A549 (cell line): ENCODE measurements at regions not wholly inside any gene's neighbourhood (a gene's known extent, or its start where the extent isn't known, plus 50 kb on each side); places are given as distances from the start of the nearest gene placed in this dataset.

Experiments
- ATAC-seq, 2 experiments: fragments of 200-7000 bp in 1 of 2; fragments of >200 bp in 1 of 2; cut with Nextera tagmentation in 1 of 2; cut with Tn5 transposase in 1 of 2; 3 replicates each; pipeline versions ENCODE4 v1.8.0 to v1.9.1; 2018 to 2020; ENCODE audit warnings: mild to moderate bottlenecking in 1 of 2, moderate library complexity in 1 of 2
- CTCF ChIA-PET: fragments of 300-600 bp; sonication (Branson Sonifier 250); formaldehyde crosslinking; extraction: SDS; loops from one replicate; lab custom pipeline; 2021; ENCODE audit warnings: antibody characterized with exemption, inconsistent platforms; lab: Yijun Ruan, JAX
- POLR2A ChIA-PET: fragments of 350-600 bp; formaldehyde crosslinking; extraction: SDS; loops from one replicate; lab custom pipeline; 2021; ENCODE audit warnings: antibody characterized with exemption, inconsistent platforms; lab: Yijun Ruan, JAX
- DNase-seq, 2 experiments: peaks; one replicate each; pipeline versions ENCODE4 v3.0.0 to v3.0.0-alpha.2; 2011 to 2016; ENCODE audit warnings: low read depth in 1 of 2, low spot score in 1 of 2
- FAIRE-seq: peaks from 2 replicates; lab custom pipeline; 2011; peaks lifted over from hg19 to GRCh38; lab: Jason Lieb, UNC
- H3K27ac ChIP-seq, 2 experiments: fragments of >200 bp; sonication (Bioruptor Twin); formaldehyde crosslinking; 3 replicates each; pipeline ENCODE4 v1.5.1; 2016 to 2017
- H3K4me1 ChIP-seq: fragments of >200 bp; sonication (Bioruptor Twin); formaldehyde crosslinking; 3 replicates; pipeline ENCODE4 v1.6.1; 2016
- H3K4me2 ChIP-seq: fragments of >200 bp; sonication (Bioruptor Twin); formaldehyde crosslinking; 3 replicates; pipeline ENCODE4 v1.6.1; 2016
- H3K4me3 ChIP-seq: fragments of >200 bp; sonication (Bioruptor Twin); formaldehyde crosslinking; 3 replicates; pipeline ENCODE4 v1.5.1; 2016
- H3K9me3 ChIP-seq: fragments of >200 bp; sonication (Bioruptor Twin); formaldehyde crosslinking; 3 replicates; pipeline ENCODE4 v1.6.1; 2016
- BHLHE40 ChIP-seq: IDR thresholded peaks from 2 replicates; pipeline ENCODE4 v1.6.1; 2012; ENCODE audit warnings: low read depth, low read length, inconsistent platforms
- CBX8 ChIP-seq: fragments of 200-600 bp; sonication (generic); IDR thresholded peaks from 2 replicates; pipeline ENCODE4 v1.6.1; 2016
- EHMT2 ChIP-seq: fragments of 200-600 bp; sonication (generic); IDR thresholded peaks from 2 replicates; pipeline ENCODE4 v1.6.1; 2016; ENCODE audit warnings: antibody characterized with exemption, low read depth, mild to moderate bottlenecking, moderate library complexity
- ELK1 ChIP-seq: fragments of 150-350 bp; IDR thresholded peaks from 2 replicates; pipeline ENCODE4 v1.6.1; 2014; ENCODE audit warnings: low read depth, mild to moderate bottlenecking, low read length
- EP300 ChIP-seq, 2 experiments: fragments of >200 bp; sonication (Bioruptor Twin); formaldehyde crosslinking; IDR thresholded peaks; 2 replicates in 1 of 2; 3 replicates in 1 of 2; pipeline ENCODE4 v1.6.1; 2016 to 2017
- ESRRA ChIP-seq: fragments of 150-350 bp; IDR thresholded peaks from 2 replicates; pipeline ENCODE4 v1.6.1; 2014; ENCODE audit warnings: mild to moderate bottlenecking, low read length, borderline replicate concordance
- FOSL2 ChIP-seq, 2 experiments: fragments of 450-650 bp in 1 of 2; fragments of >200 bp in 1 of 2; sonication (Bioruptor Twin) in 1 of 2; formaldehyde crosslinking; IDR thresholded peaks; 2 replicates each; pipeline versions ENCODE4 v1.5.0 to v1.6.1; 2016 to 2020; ENCODE audit warnings: mild to moderate bottlenecking in 1 of 2, moderate library complexity in 1 of 2
- GATA3 ChIP-seq: IDR thresholded peaks from 2 replicates; pipeline ENCODE4 v1.6.1; 2012; ENCODE audit warnings: borderline replicate concordance
- HEYL ChIP-seq: fragments of 250-450 bp; sonication (Bioruptor Pico); IDR thresholded peaks from 2 replicates; pipeline ENCODE4 v1.8.0; 2021; ENCODE audit warnings: mild to moderate bottlenecking, moderate library complexity
- HMGXB4 ChIP-seq: fragments of 250-450 bp; sonication (Bioruptor Pico); IDR thresholded peaks from 2 replicates; pipeline ENCODE4 v1.5.0; 2021; ENCODE audit warnings: mild to moderate bottlenecking, moderate library complexity, borderline replicate concordance
- HOXB13 ChIP-seq: fragments of 250-450 bp; sonication (Bioruptor Pico); IDR thresholded peaks from 2 replicates; pipeline ENCODE4 v1.5.0; 2020; ENCODE audit warnings: low read depth, mild to moderate bottlenecking, moderate library complexity
- JUN ChIP-seq, 2 experiments: fragments of >200 bp; sonication (Bioruptor Twin); formaldehyde crosslinking; IDR thresholded peaks; 2 replicates in 1 of 2; 3 replicates in 1 of 2; pipeline ENCODE4 v1.6.1; 2016 to 2017
- KDM1A ChIP-seq: fragments of 200-600 bp; sonication (generic); IDR thresholded peaks from 2 replicates; pipeline ENCODE4 v1.6.1; 2016; ENCODE audit warnings: low read depth, mild to moderate bottlenecking
- MAX ChIP-seq: IDR thresholded peaks from 2 replicates; pipeline ENCODE4 v1.6.1; 2012
- MYC ChIP-seq: IDR thresholded peaks from 2 replicates; pipeline ENCODE4 v1.6.1; 2012; ENCODE audit warnings: mild to moderate bottlenecking, inconsistent platforms, low read length, improper control_type of control experiment, borderline replicate concordance
- NPAS2 ChIP-seq: fragments of 250-450 bp; sonication (Bioruptor Pico); IDR thresholded peaks from 2 replicates; pipeline ENCODE4 v1.8.0; 2022; ENCODE audit warnings: mild to moderate bottlenecking, moderate library complexity, borderline replicate concordance
- PHF8 ChIP-seq: fragments of 200-600 bp; sonication (generic); IDR thresholded peaks from 2 replicates; pipeline ENCODE4 v1.6.1; 2016; ENCODE audit warnings: low read depth, mild to moderate bottlenecking, antibody characterized with exemption, moderate library complexity, borderline replicate concordance
- POLR2A ChIP-seq: IDR thresholded peaks from 2 replicates; pipeline ENCODE4 v1.6.1; 2012; ENCODE audit warnings: mild to moderate bottlenecking, low read length
- RAD21 ChIP-seq, 2 experiments: fragments of >200 bp in 1 of 2; sonication (Bioruptor Twin) in 1 of 2; formaldehyde crosslinking in 1 of 2; IDR thresholded peaks in 1 of 2; conservative IDR thresholded peaks in 1 of 2; 2 replicates in 1 of 2; 3 replicates in 1 of 2; pipeline ENCODE4 v1.6.1; 2012 to 2018; ENCODE audit warnings: inconsistent platforms in 1 of 2
- RCOR1 ChIP-seq: fragments of 150-350 bp; IDR thresholded peaks from 2 replicates; pipeline ENCODE4 v1.6.1; 2014; ENCODE audit warnings: antibody characterized with exemption, low read length, low read depth
- RNF2 ChIP-seq: fragments of 200-600 bp; sonication (generic); IDR thresholded peaks from 2 replicates; pipeline ENCODE4 v1.6.1; 2016; ENCODE audit warnings: low read depth, mild to moderate bottlenecking, antibody characterized with exemption, moderate library complexity, borderline replicate concordance
- SMC3 ChIP-seq: fragments of >200 bp; sonication (Bioruptor Twin); formaldehyde crosslinking; IDR thresholded peaks from 3 replicates; pipeline ENCODE4 v1.6.1; 2018; ENCODE audit warnings: inconsistent platforms
- SREBF2 ChIP-seq: fragments of 450-650 bp; IDR thresholded peaks from 2 replicates; pipeline ENCODE4 v1.6.1; 2014; ENCODE audit warnings: mild to moderate bottlenecking, moderate library complexity
- WGBS: methylation state at CpG from one replicate; pipeline ENCODE4 v1.1.6; 2017; ENCODE audit errors: missing lambda C conversion rate; 5-methylcytosine and 5-hydroxymethylcytosine counted together
- TF ChIP-seq, protein P1 (sequence below): fragments of >200 bp; sonication (Bioruptor Twin); formaldehyde crosslinking; IDR thresholded peaks from 3 replicates; pipeline ENCODE4 v1.5.1; 2016

DNA sequence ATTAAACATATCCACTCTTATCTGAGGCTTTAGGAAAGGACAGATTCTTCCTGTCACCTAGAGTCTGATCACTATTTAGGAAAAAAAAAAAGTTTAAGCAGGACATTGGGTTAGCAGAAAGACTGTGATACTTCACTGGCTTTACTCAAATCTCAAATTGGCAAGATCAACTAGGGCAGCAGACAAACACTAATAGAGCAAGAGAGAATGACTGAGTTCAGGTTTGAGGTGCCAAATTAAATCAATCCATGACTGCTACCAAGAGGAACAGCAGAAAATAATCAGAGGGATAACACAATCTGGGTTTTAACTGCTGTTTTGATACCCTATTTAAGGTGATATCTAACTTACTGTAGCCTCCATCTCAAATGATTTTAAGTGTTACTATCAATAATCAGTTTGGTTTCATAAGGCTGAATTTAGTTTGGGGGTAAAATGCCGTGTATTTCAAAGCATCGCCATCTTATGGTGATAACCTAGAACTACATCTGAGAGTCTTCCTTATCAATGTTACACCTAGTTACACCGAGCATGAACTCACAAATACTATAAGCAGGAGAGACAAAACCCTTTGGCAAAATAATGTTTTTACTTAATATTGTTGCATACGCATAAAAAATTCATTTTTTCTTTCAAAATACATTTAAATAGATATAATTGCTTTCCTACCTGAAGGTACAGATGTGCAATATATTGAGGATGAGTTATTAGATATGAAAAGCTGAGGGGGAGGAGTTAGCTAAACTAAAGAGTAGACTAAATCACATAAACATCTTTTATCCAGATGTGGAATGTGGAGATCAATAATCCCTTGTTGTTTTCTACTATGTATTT lies 286.4 kb upstream of the CDH12 start (continued):
- TF ChIP-seq, protein P1, sequence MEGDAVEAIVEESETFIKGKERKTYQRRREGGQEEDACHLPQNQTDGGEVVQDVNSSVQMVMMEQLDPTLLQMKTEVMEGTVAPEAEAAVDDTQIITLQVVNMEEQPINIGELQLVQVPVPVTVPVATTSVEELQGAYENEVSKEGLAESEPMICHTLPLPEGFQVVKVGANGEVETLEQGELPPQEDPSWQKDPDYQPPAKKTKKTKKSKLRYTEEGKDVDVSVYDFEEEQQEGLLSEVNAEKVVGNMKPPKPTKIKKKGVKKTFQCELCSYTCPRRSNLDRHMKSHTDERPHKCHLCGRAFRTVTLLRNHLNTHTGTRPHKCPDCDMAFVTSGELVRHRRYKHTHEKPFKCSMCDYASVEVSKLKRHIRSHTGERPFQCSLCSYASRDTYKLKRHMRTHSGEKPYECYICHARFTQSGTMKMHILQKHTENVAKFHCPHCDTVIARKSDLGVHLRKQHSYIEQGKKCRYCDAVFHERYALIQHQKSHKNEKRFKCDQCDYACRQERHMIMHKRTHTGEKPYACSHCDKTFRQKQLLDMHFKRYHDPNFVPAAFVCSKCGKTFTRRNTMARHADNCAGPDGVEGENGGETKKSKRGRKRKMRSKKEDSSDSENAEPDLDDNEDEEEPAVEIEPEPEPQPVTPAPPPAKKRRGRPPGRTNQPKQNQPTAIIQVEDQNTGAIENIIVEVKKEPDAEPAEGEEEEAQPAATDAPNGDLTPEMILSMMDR = peak; percentile 23; the same call in 2 of the 3 replicates
- TF ChIP-seq EP300 (IDR thresholded peaks at IDR 0.05) (no peak), ESRRA (no peak), GATA3 (no peak), ELK1 (no peak), JUN (IDR thresholded peaks at IDR 0.05) (no peak), HEYL (CRISPR knock-in tag) (no peak), POLR2A (no peak), KDM1A (no peak), HMGXB4 (CRISPR knock-in tag) (no peak), FOSL2 (IDR thresholded peaks at IDR 0.05) (no peak), FOSL2 (CRISPR knock-in tag; IDR thresholded peaks at IDR 0.05) (no peak), RCOR1 (no peak), SMC3 (0 out of 3 replicates have a peak, but pooled peaks have one; percentile 10), RAD21 (conservative IDR thresholded peaks at IDR 0.05 in 1 of 2, IDR thresholded peaks at IDR 0.05 in 1 of 2) (peak in 1 of 2 experiments; percentile 19; a peak in 2 of 5 replicates), PHF8 (no peak)

DNA sequence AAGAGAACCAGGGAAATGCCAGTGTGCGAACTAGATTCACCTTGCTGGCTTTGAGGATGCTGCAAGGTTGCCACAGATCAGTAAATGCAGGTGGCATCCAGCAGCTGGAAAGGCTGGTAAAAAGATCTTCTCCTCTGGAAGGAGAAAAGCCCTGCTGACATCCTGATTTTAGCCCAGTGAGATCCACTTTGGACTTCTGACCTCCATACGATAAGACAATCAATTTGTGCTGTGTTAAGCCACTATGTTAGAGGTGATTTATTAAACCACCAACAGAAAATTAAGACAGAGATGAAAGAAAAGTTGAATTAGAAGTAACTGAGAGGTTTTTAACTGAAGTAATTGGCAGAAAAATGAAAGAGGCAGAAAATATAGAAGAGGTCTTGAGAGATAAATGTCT lies 283.8 kb upstream of the CDH12 start:
- DNase-seq = no peak
- ATAC-seq = no peak
- no peak for FAIRE-seq
- no peak overlapping the region for H3K4me2 ChIP-seq
- 46% methylated on average over 2 of the region's 2 CpGs for WGBS
- CTCF ChIA-PET = no interaction called here
- TF ChIP-seq NPAS2 (CRISPR knock-in tag) (no peak), PHF8 (no peak), HOXB13 (CRISPR knock-in tag) (no peak), MYC (no peak), BHLHE40 (no peak), SREBF2 (no peak), KDM1A (no peak), MAX (no peak), HEYL (CRISPR knock-in tag) (no peak), CBX8 (no peak), EHMT2 (no peak), RNF2 (no peak)
- H3K27ac ChIP-seq = no peak overlapping the region
- H3K4me1 ChIP-seq = no peaks in the 10 kb centered on the region
- no peak overlapping the region for H3K4me3 ChIP-seq
- H3K9me3 ChIP-seq = no peaks in the 10 kb centered on the region
- POLR2A ChIA-PET = no interaction called here
